Naive thymus-derived CD4-positive, alpha-beta T cell (primary cell): ENCODE measurements at regions not wholly inside any gene's neighbourhood (a gene's known extent, or its start where the extent isn't known, plus 50 kb on each side); places are given as distances from the start of the nearest gene placed in this dataset.

Experiments used
- ATAC-seq: fragments of 150-1000 bp; cut with Tn5 transposase; 2 replicates; pipeline ENCODE4 v1.10.0; 2021; ENCODE audit warnings: mild to moderate bottlenecking, moderate library complexity
- CTCF ChIA-PET: fragments of 350-600 bp; sonication (Branson Sonifier 250); formaldehyde crosslinking; loops from one replicate; lab custom pipeline; 2021; ENCODE audit warnings: antibody characterized with exemption; lab: Charles Lee
- POLR2A ChIA-PET: fragments of 350-600 bp; sonication (Branson Sonifier 250); formaldehyde crosslinking; loops from one replicate; lab custom pipeline; 2021; ENCODE audit warnings: antibody characterized with exemption, inconsistent platforms; lab: Charles Lee
- DNase-seq, 9 donors: peaks; one replicate each; pipeline versions ENCODE4 v3.0.0 to v3.0.0-alpha.2; 2020 to 2022; ENCODE audit warnings: mixed read lengths in 1 of 9
- H3K27ac ChIP-seq: one replicate; pipeline ENCODE4 v1.7.0; 2013; ENCODE audit warnings: mild to moderate bottlenecking, low read depth, low read length, moderate library complexity
- H3K27me3 ChIP-seq, 2 donors: one replicate each; pipeline ENCODE4 v1.7.0; 2013; ENCODE audit warnings: low read length in 2 of 2, mild to moderate bottlenecking in 2 of 2, moderate library complexity in 2 of 2; ENCODE audit not compliant: control insufficient read depth in 2 of 2, insufficient read depth in 2 of 2
- H3K36me3 ChIP-seq, 3 experiments: 1 replicate in 2 of 3; 2 replicates in 1 of 3; pipeline ENCODE4 v1.7.0; 2013; ENCODE audit warnings: low read length in 3 of 3, mild to moderate bottlenecking in 3 of 3, moderate library complexity in 1 of 3; ENCODE audit not compliant: insufficient read depth in 3 of 3, control insufficient read depth in 2 of 3
- H3K4me1 ChIP-seq, 2 donors: one replicate each; pipeline ENCODE4 v1.7.0; 2013; ENCODE audit warnings: low read length in 2 of 2, mild to moderate bottlenecking in 2 of 2, moderate library complexity in 1 of 2; ENCODE audit not compliant: control insufficient read depth in 2 of 2, insufficient read depth in 2 of 2
- H3K4me3 ChIP-seq: 2 replicates; pipeline ENCODE4 v1.7.0; 2013; ENCODE audit warnings: mild to moderate bottlenecking, low read length
- H3K9me3 ChIP-seq, 3 experiments: 1 replicate in 2 of 3; 2 replicates in 1 of 3; pipeline ENCODE4 v1.7.0; 2013; ENCODE audit warnings: low read length in 3 of 3; ENCODE audit not compliant: control insufficient read depth in 2 of 3
- H3K27ac Mint-ChIP-seq, 9 donors: one replicate each; pipeline ENCODE4 v1.8.0; 2020 to 2022; ENCODE audit warnings: mixed read lengths in 9 of 9, mild to moderate bottlenecking in 8 of 9, moderate library complexity in 5 of 9, inconsistent platforms in 2 of 9
- H3K27me3 Mint-ChIP-seq, 5 donors: one replicate each; pipeline ENCODE4 v1.8.0; 2021 to 2022; ENCODE audit warnings: mixed read lengths in 5 of 5, mild to moderate bottlenecking in 1 of 5
- H3K36me3 Mint-ChIP-seq, 5 donors: one replicate each; pipeline ENCODE4 v1.8.0; 2020 to 2022; ENCODE audit warnings: mixed read lengths in 5 of 5, mild to moderate bottlenecking in 3 of 5, inconsistent platforms in 1 of 5
- H3K4me1 Mint-ChIP-seq, 7 donors: one replicate each; pipeline ENCODE4 v1.8.0; 2020 to 2022; ENCODE audit warnings: mixed read lengths in 7 of 7, mild to moderate bottlenecking in 3 of 7, inconsistent platforms in 1 of 7
- H3K4me3 Mint-ChIP-seq, 10 donors: one replicate each; pipeline ENCODE4 v1.8.0; 2020 to 2022; ENCODE audit warnings: mild to moderate bottlenecking in 10 of 10, mixed read lengths in 10 of 10, moderate library complexity in 6 of 10, inconsistent platforms in 2 of 10
- H3K9me3 Mint-ChIP-seq, 11 donors: one replicate each; pipeline ENCODE4 v1.8.0; 2020 to 2022; ENCODE audit warnings: mixed read lengths in 11 of 11, mild to moderate bottlenecking in 4 of 11, inconsistent platforms in 1 of 11, moderate library complexity in 1 of 11
- intact Hi-C, 2 donors: fragments of 100-400 bp; cut with micrococcal nuclease; formaldehyde crosslinking; loops; one replicate each; pipeline ENCODE4 v1.15.1; 2023

DNA sequence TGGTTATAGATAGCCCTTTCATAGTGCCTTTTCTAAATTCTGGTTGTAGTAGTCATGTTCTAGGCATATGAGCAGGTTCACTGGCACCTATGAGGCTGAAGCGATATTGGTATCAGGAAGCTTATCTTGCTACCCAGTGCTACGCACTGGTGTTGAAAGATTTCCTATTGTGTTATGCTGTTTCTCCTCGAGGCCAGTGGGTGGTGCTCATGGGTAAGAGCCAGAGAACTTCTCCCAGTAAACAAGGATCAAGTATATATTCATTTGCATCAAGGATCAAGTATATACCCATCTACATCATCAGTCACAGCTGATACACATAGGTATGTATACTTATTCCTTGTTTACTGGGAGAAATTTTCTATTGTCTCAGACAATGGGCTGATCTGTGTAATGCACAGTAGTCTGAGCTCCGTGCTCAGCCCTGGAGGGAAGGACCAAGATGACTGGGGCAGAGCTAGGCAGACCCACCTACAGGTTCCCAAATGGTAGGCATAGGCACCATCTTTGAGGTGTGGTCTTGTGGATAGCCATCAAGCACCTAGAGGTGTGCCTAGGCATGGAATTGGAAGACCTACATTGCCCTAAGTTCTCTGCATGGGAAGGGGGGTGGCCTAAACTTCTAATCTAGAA lies 101.2 kb upstream of the GALNT13 start:
- Histone ChIP-seq H3K4me1 (no peaks in the 10 kb centered on the region), H3K36me3 (no peaks in the 10 kb centered on the region), H3K9me3 (peaks cover 0 to 27% (median 0%) of the 10 kb centered on the region in 3 experiments), H3K27me3 (no peaks in the 10 kb centered on the region), H3K4me3 (no peak overlapping the region), H3K27ac (no peak overlapping the region)
- peaks cover 0 to 8% (median 0%) of the 10 kb centered on the region in 5 donors for H3K36me3 Mint-ChIP-seq
- H3K27ac Mint-ChIP-seq = no peak overlapping the region
- H3K9me3 Mint-ChIP-seq = peaks cover 12 to 60% (median 30%) of the 10 kb centered on the region in 11 donors
- no peak for ATAC-seq
- no peak for DNase-seq
- no peaks in the 10 kb centered on the region for H3K27me3 Mint-ChIP-seq
- intact Hi-C loops = no loop called here
- ChIA-PET CTCF (no interaction called here), POLR2A (no interaction called here)
- no peaks in the 10 kb centered on the region for H3K4me1 Mint-ChIP-seq
- H3K4me3 Mint-ChIP-seq = no peak overlapping the region

DNA sequence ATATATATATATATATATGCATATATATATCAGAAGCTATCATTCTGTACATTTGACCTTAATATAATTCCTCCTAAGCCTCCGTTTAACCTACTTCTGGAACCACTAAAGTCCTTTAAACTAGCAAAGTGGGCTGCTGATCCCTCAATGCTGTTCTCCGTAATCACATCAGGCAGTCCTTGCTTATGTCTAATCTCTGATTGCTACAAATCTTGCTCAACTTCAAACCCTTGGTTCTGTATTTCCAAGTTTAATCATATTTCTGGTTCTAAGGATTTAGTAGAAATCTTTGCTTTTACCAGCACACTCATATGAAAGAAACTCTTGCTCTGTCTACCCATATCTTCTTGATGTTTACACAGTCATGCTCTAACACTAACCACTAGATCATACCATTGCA lies 91.5 kb upstream of the GALNT13 start:
- Mint-ChIP-seq H3K27me3 (no peaks in the 10 kb centered on the region), H3K4me1 (no peaks in the 10 kb centered on the region), H3K9me3 (peaks cover 0 to 19% (median 0%) of the 10 kb centered on the region in 11 donors), H3K27ac (no peak overlapping the region), H3K36me3 (no peaks in the 10 kb centered on the region), H3K4me3 (no peak overlapping the region)
- intact Hi-C loops = no loop called here
- Histone ChIP-seq H3K4me1 (no peaks in the 10 kb centered on the region), H3K27ac (no peak overlapping the region), H3K9me3 (no peaks in the 10 kb centered on the region), H3K27me3 (no peaks in the 10 kb centered on the region), H3K36me3 (no peaks in the 10 kb centered on the region), H3K4me3 (no peak overlapping the region)
- ChIA-PET POLR2A (no interaction called here), CTCF (no interaction called here)
- DNase-seq (no peak), ATAC-seq (no peak)

DNA sequence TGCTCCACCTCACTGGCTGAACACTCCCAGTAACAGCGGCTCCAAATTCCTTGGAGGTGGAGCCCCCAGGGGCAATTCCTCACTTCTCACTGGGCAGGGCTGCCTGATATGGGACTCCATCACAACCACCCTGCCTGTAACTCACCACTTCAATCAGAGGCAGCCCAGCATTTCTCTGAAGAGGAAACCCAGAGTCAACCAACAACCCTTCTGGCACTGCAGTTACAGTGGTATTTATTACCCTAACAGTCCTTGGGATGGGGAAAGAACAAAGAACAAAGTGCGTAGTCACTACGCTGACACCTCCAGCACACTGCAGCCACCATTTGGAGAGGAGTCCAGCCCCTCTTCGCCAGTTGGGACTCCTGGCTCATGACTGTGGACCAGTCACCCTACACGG lies 85.7 kb upstream of the GALNT13 start:
- Mint-ChIP-seq H3K27me3 (no peaks in the 10 kb centered on the region), H3K4me3 (no peak overlapping the region), H3K9me3 (peaks cover 0 to 28% (median 8%) of the 10 kb centered on the region in 11 donors), H3K36me3 (no peaks in the 10 kb centered on the region), H3K4me1 (no peaks in the 10 kb centered on the region), H3K27ac (no peak overlapping the region)
- Histone ChIP-seq H3K9me3 (no peaks in the 10 kb centered on the region), H3K27ac (no peak overlapping the region), H3K4me1 (no peaks in the 10 kb centered on the region), H3K36me3 (no peaks in the 10 kb centered on the region), H3K27me3 (no peaks in the 10 kb centered on the region), H3K4me3 (no peak overlapping the region)
- DNase-seq = no peak
- ChIA-PET CTCF (no interaction called here), POLR2A (no interaction called here)
- no peak for ATAC-seq
- intact Hi-C loops = no loop called here

DNA sequence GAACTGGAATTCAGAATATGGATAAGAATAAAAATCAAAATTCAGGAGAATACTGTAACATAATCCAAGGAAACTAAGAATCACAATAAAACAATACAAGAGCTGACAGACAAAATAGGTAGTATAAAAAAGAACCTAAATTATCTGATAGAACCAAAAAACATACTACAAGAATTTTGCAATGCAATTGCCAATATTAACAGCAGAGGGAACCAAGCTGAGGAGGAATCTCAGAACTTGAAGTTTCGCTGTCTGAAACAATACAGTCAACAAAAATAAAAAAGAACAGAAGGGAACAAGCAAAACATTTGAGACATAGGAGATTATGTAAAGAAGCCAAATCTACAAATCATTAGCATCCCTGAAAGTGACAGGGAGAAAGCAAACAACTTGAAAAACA lies 84.1 kb upstream of the GALNT13 start:
- ATAC-seq (no peak), DNase-seq (no peak)
- Histone ChIP-seq H3K36me3 (no peaks in the 10 kb centered on the region), H3K4me1 (no peaks in the 10 kb centered on the region), H3K27ac (no peak overlapping the region), H3K27me3 (no peaks in the 10 kb centered on the region), H3K4me3 (no peak overlapping the region), H3K9me3 (no peaks in the 10 kb centered on the region)
- ChIA-PET CTCF (no interaction called here), POLR2A (no interaction called here)
- H3K9me3 Mint-ChIP-seq = peaks cover 0 to 28% (median 8%) of the 10 kb centered on the region in 11 donors
- H3K27me3 Mint-ChIP-seq = no peaks in the 10 kb centered on the region
- no peaks in the 10 kb centered on the region for H3K4me1 Mint-ChIP-seq
- no peaks in the 10 kb centered on the region for H3K36me3 Mint-ChIP-seq
- no peak overlapping the region for H3K4me3 Mint-ChIP-seq
- intact Hi-C loops = no loop called here
- H3K27ac Mint-ChIP-seq = no peak overlapping the region

DNA sequence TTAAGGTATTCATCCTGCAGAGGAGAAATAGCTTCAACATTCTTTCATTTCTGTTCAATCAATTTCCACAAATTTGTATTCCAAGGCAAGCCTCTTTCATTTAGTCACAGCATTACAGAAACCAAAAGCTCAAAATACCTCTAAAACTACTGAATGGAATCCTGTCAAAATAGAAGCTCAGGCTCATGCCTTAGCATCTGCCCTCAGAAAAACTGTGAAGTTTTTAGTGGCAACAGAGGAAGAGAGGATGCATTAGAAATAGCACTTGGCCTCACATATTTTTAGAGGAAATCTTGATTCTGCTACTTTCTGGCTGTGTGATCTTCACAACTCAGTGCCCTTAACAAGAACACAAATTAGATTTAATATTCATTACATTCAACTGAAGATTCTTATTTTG lies 69.1 kb upstream of the GALNT13 start:
- peaks cover 0 to 6% (median 0%) of the 10 kb centered on the region in 11 donors for H3K9me3 Mint-ChIP-seq
- H3K27ac Mint-ChIP-seq = no peak overlapping the region
- no peaks in the 10 kb centered on the region for H3K36me3 Mint-ChIP-seq
- no peak overlapping the region for H3K4me3 Mint-ChIP-seq
- CTCF ChIA-PET = no interaction called here
- no peaks in the 10 kb centered on the region for H3K27me3 Mint-ChIP-seq
- H3K36me3 ChIP-seq = no peaks in the 10 kb centered on the region
- ATAC-seq = no peak
- H3K4me1 Mint-ChIP-seq = no peaks in the 10 kb centered on the region
- intact Hi-C loops = loop anchor here in 1 of 2 donors (1.0 kb wide), 1 partner anchor 28 kb away; no protein-coding TSS in a partner anchor
- no peaks in the 10 kb centered on the region for H3K9me3 ChIP-seq
- no peak overlapping the region for H3K4me3 ChIP-seq
- POLR2A ChIA-PET = no interaction called here
- no peaks in the 10 kb centered on the region for H3K4me1 ChIP-seq
- H3K27me3 ChIP-seq = no peaks in the 10 kb centered on the region
- no peak overlapping the region for H3K27ac ChIP-seq
- no peak for DNase-seq

DNA sequence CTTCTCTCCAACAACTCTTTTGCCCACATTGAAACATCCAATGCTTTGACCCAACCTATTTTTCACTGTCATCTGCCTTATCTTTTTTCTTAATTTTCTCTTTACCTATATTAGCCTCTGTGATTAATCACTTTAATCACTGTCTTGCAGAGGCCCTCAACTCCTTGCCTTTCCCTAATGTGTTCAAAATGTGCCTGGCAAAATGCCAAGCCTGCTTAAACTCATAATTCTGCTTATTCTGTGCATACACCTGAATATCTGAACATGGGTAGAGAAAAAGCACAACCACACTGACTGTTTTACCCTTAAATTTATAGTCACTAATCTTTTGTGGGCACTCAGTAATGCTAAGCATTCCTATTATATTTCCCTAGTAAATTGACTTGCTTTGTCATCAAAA lies 63.0 kb upstream of the GALNT13 start:
- intact Hi-C loops = no loop called here
- ChIA-PET POLR2A (no interaction called here), CTCF (no interaction called here)
- Mint-ChIP-seq H3K27ac (no peak overlapping the region), H3K27me3 (no peaks in the 10 kb centered on the region), H3K4me3 (no peak overlapping the region), H3K4me1 (no peaks in the 10 kb centered on the region), H3K9me3 (peaks cover 0 to 6% (median 0%) of the 10 kb centered on the region in 11 donors), H3K36me3 (no peaks in the 10 kb centered on the region)
- no peak for DNase-seq
- H3K4me3 ChIP-seq = no peak overlapping the region
- no peak for ATAC-seq
- no peaks in the 10 kb centered on the region for H3K9me3 ChIP-seq
- no peak overlapping the region for H3K27ac ChIP-seq
- no peaks in the 10 kb centered on the region for H3K36me3 ChIP-seq
- H3K4me1 ChIP-seq = no peaks in the 10 kb centered on the region
- no peaks in the 10 kb centered on the region for H3K27me3 ChIP-seq

DNA sequence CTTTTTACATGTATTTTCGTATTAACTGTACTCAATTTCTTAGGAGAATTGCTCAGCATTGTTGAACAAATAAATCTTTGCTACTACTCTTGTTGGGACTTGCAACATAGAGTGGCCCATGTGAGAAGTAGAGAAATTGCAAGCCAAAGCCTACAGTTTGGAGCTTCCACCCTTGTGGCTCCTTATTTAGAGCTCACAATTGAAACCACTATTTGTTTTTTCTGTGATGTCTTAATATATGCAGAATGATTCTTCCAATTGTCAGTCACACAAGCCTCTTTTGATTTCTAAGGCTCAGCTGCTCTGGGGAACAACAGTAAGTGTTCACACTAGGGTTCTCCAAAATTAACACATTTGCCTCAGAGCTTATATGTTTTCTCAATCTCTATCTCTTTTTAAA lies 60.2 kb upstream of the GALNT13 start:
- Histone ChIP-seq H3K4me1 (no peaks in the 10 kb centered on the region), H3K27me3 (no peaks in the 10 kb centered on the region), H3K9me3 (no peaks in the 10 kb centered on the region), H3K36me3 (no peaks in the 10 kb centered on the region), H3K27ac (no peak overlapping the region), H3K4me3 (no peak overlapping the region)
- Mint-ChIP-seq H3K36me3 (no peaks in the 10 kb centered on the region), H3K9me3 (peaks cover 0 to 6% (median 3%) of the 10 kb centered on the region in 11 donors), H3K27ac (no peak overlapping the region), H3K4me3 (no peak overlapping the region), H3K4me1 (no peaks in the 10 kb centered on the region), H3K27me3 (no peaks in the 10 kb centered on the region)
- ChIA-PET POLR2A (no interaction called here), CTCF (no interaction called here)
- DNase-seq (no peak), ATAC-seq (no peak)
- intact Hi-C loops = no loop called here
